Skin epidermis (tissue), 12 donors: ENCODE measurements at regions not wholly inside any gene's neighbourhood (a gene's known extent, or its start where the extent isn't known, plus 50 kb on each side); places are given as distances from the start of the nearest gene placed in this dataset.
"Not testable (repeated sequence)": the region's sequence is repeated elsewhere in the genome, so short reads cannot be mapped to it uniquely, and the experiment has no call there.

Experiments used
- H3K27ac ChIP-seq, 21 experiments: fragments of 200-600 bp; sonication (generic) in 11 of 21; one replicate each; pipeline ENCODE4 v1.5.0; 2020; ENCODE audit warnings: mild to moderate bottlenecking in 3 of 21, inconsistent platforms in 2 of 21, moderate library complexity in 2 of 21
- H3K4me3 ChIP-seq, 7 experiments: fragments of 200-600 bp; sonication (generic) in 2 of 7; one replicate each; pipeline ENCODE4 v1.5.0; 2020; ENCODE audit warnings: inconsistent platforms in 2 of 7, mild to moderate bottlenecking in 2 of 7, moderate library complexity in 1 of 7

DNA sequence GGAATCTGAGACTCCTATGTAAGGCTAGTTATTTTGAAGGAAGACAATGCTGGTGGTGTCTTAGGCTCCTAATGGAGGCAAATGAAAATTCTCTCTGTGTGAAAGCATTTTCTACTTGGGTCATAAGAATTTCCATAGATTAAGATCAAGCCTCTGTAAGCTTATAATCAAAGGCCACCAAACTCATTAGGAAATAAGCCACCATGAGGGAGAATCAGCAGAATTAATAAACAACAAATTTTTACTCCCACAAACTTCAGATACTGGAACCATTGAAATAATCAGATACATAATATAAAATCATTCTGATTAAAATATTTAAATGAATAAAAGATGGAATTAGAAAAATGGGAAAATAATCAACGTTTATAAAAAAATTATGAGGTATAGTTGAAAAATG lies 178.7 kb downstream of the NPIPA8 start:
- not testable (repeated sequence) for H3K4me3 ChIP-seq, H3K27ac ChIP-seq

DNA sequence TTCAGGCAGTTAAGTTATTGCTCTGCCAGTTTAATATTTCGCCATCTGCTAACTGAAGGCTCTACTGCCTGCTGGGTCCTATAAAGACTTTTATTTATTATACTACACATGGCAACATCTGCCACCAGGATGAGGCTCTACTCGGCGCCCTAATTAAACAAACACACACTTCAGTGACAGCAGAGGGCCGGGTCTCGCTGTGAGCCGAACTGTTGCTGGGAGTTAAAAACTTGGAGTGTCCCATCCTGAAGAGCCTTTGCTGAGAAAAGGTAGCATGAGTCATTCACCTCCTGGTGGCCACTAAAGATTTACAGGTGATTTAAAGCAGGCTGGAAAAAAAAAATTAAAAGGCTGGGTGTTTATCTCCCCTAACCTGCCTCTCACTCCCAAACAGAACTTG lies 183.7 kb downstream of the NPIPA8 start:
- not testable (repeated sequence) for H3K4me3 ChIP-seq, H3K27ac ChIP-seq

DNA sequence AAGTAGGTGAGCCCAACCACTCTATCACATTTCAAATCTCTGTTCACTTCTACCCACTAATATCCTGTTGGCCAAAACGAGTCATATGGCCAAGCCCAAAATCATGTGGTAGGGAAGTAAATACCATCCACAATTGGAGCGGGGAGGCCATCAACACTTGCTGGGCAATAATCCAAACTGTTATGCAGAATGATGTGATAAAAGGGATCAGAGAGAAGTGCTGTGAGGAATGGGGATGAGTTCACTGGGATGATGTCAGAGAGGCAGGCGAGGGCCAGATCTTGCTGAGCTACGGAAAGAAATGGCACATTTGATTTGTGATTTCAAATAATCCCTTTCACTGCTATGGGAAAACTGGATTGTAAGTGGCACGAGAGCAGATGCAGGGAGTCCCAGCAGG lies 188.4 kb downstream of the NPIPA8 start:
- H3K4me3 ChIP-seq, H3K27ac ChIP-seq: not testable (repeated sequence)

DNA sequence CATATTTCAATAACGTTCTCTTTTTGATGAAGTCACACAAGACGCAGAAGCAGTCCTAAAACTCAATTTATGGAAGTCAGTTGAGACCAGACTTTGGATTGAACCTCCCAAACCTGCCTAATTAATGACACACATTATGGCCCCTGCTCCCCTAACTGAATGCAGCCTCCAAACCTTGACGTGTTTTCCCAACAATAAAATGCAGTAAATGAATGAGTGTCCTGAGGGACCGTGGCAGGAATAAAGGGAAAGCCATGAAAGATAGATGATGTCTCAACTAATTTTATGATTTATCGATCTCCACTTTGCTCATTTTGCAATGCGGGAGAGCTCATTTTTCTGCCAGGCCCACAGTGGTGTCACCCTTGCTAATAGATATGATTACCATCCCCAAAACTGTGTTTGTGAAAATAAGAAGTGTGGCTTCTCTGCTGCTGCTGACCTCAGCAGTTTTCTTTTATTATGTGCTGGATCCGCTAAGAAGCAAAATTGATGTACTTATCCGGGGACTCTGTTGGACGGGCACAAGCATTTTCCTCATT lies 189.9 kb downstream of the NPIPA8 start:
- H3K4me3 ChIP-seq, H3K27ac ChIP-seq: not testable (repeated sequence)

DNA sequence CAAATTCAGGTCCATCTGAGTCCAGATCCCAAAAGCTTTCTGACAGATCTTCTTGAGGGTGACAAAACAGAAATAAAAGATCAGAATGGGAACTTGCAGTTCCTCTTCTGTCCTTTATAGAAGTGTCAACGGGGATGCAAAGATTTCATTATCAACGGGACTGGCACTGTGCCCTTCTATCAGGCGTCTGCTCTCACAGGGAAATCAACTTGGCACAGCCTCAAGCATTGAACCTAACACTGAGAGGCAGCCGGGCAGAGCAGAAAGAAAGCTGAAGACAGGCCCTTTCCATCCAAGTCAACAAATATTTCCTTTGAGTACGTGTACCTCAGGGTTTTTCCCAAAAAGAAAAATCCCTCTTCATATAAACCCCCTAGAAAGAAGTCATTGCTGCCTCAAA lies 194.5 kb downstream of the NPIPA8 start:
- H3K4me3 ChIP-seq, H3K27ac ChIP-seq: not testable (repeated sequence)

DNA sequence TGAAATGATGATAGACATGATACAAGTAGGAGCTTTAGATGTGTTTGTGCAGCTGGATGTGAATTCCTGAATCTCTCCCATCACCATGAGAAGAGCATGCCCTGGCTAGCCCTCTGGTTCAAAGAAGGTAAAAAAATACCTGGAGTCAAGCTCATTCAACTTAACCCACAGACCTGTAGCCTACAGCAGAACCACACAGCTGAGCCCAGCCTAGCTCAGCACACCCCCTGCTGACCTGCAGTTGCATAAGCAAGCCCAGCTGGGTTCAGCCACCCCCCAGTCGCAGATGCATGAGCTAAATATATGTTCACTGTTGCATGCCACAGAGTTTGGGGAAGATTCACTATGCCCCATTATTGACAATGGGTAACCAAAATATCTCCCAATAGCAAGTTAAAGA lies 200.2 kb downstream of the NPIPA8 start:
- H3K27ac ChIP-seq, H3K4me3 ChIP-seq: not testable (repeated sequence)

DNA sequence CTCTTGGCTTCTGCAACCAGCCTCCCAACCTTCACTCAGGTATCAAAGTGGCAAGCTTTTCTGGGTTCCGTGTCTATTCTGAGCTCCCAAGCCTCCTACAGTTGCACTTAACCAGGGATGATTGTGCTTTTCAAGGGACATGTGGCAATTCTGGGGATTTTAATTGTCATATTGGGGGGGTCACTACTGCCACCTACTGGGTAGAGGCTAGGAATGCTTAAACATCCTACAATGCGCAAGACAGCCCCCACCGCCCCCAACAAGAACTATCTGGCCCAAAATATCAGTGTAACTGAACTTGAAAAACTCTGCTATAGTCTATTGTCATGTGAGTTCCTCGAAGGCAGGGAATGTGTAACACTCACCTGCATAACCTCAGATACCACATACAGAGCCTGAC lies 201.5 kb downstream of the NPIPA8 start:
- not testable (repeated sequence) for H3K4me3 ChIP-seq, H3K27ac ChIP-seq

DNA sequence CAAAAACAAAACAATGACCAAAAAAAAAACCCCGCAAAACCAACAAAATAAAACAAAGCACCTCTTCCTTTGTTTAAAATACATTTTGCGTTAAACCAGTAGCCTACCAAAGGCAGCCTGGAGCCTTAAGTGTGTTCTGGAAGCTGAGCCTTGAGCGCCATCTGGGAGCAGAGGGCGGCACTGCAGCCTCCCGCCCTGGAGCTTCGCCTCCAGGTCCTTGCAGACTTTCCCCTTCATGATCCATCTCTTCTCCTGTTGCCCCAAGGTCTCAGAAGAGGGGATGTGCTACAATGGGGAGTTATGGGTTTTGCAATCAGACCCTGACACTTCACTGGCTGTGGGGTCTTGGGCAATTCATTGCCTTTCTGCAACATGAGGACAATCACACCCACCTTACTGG lies 204.9 kb downstream of the NPIPA8 start:
- not testable (repeated sequence) for H3K27ac ChIP-seq, H3K4me3 ChIP-seq

DNA sequence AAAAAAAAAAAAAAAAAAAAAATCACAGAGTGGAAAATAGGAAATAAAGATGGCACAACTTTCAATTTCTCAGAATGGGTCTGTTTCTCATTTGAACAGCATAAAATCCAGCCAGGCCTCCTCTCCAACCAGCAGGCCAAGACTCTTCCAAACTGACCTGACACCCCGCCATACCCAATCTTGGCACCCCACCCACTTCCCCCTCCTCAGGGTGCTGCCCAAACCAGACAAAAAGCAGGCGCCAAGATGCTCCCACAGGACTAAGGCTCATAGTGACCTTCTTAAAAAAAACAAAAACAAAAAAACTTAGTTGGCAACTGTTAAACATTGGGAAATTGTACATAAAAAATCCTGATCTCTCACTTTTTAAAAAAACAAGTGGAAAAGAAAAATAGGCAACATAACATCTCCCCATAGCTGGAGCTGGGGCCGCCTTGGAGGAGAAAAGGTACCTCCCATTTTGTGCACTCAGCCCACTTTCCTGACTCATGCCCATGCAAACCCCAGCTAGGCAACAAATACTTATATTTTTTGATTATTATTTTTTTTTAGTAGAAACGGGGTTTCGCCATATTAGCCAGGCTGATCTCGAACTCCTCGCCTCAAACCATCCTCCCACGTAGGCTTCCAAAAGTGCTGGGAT lies 205.9 kb downstream of the NPIPA8 start:
- not testable (repeated sequence) for H3K27ac ChIP-seq, H3K4me3 ChIP-seq

DNA sequence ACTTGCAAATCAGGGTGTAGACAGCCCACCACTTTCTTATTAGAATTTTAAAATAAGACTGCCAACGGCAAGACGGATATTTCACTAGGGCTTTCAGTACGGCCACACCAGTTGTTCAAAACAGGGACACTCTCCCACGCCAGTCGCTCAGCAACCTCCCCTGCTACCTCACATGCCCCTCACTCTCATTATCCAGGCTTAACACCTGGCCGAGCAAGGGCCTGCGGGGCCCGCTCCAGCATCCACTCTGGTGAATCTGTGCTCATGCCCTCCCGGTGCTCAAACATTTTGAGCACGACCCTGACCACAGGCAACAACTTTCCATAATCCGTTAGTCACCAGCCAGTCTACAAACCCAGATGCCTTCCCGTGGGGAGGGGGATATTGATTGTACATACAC lies 209.5 kb downstream of the NPIPA8 start:
- H3K27ac ChIP-seq, H3K4me3 ChIP-seq: not testable (repeated sequence)

DNA sequence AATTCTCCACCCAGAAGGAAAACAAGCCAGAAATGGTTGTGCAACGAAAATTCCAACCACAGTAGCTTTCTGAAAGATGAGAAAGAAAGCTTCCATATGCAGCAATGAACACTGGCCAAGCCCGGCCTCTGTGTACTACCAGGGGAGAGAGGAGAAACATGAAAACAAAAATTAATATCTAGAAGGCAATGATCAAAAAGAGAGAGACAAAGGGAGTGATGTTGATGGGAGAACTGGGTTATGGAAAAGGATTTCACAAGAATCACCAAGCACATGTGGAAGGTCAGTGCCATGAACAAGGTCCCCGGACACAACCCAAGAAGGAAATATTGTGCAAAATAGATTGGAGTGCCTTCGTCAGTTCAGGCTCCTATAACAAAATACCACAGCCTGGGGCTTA lies 217.4 kb downstream of the NPIPA8 start:
- not testable (repeated sequence) for H3K4me3 ChIP-seq, H3K27ac ChIP-seq

DNA sequence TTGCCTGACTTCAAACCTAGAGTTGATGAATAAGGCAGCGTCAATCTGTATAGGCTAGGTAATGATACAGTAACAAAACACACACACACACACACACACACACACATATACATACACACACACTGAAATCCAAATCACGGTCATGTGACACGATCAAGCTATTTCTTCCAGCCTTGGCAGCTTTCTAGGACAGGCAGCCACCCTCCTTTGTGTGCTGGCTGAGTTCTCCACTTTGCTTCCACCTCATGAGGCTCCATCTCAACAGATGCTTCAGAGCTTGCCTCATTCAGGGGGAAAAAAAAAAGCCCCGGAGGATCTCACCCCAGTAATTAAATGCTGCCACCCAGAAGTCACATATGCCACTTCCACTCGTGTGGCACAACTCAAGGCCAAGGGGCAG lies 217.9 kb downstream of the NPIPA8 start:
- H3K4me3 ChIP-seq, H3K27ac ChIP-seq: not testable (repeated sequence)

DNA sequence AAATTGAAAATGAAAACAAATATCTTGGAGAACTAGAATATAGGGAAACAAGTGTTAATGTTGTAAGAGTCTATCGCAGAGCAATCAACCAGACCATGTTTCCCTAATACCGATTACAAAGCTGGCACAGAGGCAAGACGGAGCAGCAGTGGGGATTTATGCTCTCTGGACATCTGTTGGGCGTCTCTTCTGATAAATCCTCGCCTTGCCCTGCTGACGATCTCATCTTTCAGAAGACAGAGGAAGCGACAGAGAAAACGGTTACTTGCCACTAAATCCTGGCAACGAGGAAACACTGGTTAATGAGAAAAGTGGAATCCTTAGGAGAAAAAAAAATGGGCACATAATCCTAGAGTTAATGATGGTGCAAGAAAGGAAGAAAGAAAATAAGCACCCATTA lies 218.5 kb downstream of the NPIPA8 start:
- not testable (repeated sequence) for H3K4me3 ChIP-seq

DNA sequence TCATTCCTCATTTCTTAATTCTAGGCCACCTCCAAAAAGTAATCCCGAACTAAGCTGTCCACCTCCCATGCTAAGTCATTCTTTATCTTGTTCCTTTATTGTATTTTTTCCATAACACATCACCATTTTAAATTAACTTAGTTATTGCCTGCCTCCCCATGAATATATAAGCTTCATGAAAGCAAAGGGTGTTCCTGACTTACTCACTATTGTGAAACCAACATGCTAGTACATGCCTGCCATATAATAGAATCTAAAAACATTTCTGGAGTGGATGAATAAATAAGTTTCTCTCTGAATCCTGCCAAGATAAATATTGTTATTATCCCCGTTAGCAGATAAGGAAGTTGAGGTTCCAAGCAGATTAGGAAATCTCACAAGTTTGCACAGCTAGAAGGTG lies 232.1 kb downstream of the NPIPA8 start:
- H3K27ac ChIP-seq, H3K4me3 ChIP-seq: not testable (repeated sequence)

More for the DNA sequence above, 218.5 kb downstream of the NPIPA8 start:
- H3K27ac ChIP-seq: not testable (repeated sequence)

DNA sequence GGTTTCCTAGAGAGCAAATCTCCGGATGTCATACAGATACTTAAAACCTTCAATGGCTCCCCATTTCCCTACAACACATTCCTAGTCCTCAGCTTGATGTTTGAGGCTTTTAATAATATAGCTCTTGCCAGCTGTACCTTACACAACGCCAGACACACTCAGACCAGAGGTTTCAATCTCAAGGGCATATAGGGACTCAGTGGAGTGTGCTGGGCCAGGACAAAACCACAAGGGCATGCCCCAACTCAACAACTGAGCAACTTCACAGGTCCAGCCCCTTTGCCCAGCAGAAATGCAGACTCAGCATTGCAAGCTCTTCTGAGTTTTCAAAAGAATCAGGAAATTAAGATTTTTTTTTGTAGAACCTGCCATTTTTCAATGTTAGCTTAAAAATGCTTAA lies 235.5 kb downstream of the NPIPA8 start:
- not testable (repeated sequence) for H3K4me3 ChIP-seq, H3K27ac ChIP-seq

DNA sequence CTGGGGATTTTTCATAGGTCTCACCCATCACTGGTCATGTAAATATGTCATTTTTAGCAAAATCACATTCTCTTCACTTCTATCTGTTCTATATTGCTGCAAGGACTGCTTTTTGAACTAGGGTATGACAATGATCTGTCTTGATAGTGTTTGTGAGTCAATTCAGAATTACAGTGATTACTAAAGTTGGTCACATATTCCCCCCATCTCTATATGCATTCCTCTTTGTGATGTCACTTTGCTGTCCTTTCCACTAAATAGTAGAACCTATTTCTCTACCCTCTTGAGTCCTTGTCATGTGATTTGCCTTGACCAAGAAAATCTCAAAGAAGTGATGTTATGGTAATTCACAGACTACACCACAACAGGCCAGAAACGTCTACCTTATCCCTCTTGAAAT lies 243.9 kb downstream of the NPIPA8 start:
- H3K27ac ChIP-seq, H3K4me3 ChIP-seq: not testable (repeated sequence)

DNA sequence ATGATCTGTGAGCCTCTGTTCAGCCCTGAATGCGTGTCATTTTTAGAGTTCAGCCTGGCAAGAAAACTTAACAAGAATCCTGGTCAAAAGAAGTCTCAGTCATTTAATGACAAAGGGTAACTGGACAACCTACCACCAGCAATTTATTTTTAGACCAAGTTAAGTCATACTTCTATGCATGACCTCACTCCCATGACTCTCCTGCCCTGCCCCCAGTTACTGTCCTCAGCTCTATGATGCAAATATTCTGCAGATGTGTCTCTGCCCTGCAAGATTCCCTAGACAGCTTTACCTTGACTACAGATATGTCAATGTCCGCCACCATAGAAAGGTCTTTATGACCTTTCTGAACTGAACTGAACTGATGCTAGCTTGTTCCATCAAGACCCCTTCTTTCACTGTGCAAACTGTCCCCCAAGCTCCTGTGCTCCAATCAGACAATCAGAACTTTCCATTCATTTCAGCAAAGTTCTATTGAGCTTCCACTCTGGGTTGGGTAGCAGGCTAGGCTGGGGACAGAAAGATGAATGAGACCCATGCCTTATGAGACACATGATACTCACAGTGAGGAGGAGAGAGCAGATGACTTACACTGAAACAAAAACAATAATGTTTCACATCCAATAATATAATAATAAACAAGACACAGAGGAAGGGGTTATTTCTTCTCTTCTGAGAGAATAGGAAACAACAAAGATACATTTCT lies 255.7 kb downstream of the NPIPA8 start:
- H3K27ac ChIP-seq, H3K4me3 ChIP-seq: not testable (repeated sequence)

DNA sequence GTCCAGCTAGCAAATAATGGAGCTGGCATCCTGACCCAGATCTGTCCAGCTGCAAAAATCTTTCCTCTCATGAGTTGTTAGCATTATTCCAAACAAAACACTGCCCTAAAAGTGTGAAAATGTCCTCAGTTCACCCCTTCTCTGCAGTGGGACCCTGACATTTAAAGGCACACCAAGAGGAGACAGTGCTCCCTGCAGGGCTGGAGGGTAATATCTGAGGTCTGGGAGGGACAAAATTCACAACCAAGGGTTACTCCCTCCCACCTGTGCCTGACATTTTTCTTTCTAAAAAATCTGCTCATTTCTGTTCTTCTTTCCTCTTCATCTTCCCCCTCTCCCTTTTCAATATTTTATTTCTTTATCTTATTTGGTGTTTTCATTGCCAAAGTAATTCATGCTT lies 258.6 kb downstream of the NPIPA8 start:
- not testable (repeated sequence) for H3K4me3 ChIP-seq, H3K27ac ChIP-seq

DNA sequence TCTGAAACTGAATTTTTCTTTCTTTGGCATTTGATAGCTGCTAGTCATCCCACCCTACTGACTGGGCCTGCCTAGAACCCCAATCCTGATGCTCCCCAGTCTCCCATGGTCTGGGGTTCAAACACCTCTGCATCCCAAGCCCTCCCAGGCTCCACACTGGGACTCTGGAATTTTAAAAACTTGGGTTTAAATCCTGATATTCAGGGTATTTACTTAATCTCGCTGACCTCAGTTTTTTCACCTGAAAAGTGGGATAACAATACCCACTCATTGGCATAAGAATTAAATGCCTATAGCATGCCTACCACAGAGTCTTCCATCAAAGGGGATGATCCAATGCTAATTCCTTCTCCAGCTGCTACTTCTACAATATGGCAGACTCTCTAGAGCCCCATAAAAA lies 264.4 kb downstream of the NPIPA8 start:
- Histone ChIP-seq H3K4me3 (no peak overlapping the region), H3K27ac (no peak overlapping the region)

DNA sequence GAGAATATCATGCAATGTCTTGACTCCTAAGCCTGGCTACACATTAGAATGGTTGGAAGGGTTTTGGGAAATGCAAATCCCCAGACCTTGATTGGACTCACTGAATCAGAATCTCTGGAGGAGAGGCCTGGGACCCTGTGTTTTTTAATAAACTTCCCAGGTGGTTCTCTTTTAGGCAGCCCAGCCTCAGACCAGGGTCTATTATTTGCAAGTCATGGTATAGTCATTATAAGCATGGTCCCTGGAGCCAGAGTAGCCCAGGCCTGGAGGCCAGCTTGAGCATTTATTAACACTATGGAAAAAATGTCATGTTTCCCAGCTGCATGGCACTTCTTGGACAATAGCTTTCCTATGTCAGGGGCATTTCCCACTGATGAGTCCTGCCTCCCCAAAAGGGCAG lies 266.9 kb downstream of the NPIPA8 start:
- no peak overlapping the region for H3K27ac ChIP-seq

DNA sequence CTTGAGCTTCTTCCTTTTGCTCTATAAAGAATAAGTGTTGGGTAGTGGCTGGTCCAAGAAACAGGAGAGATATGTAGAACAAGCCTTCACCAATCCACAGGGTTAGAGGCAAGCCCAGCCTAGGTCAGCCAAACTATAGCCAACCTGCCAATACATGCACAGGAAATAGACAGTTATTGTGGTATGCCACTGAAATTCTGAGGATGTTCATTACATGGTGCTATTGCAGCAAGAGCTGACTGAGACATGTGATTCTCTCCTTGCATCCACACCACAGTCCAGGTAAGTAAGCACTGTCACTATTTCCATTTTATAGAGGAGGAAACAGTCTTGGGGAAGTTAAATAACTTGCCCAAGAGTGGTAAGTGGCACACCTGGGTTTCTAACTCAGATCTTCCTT lies 268.1 kb downstream of the NPIPA8 start:
- H3K27ac ChIP-seq: no peak overlapping the region
- no peak overlapping the region for H3K4me3 ChIP-seq

More for the DNA sequence above, 266.9 kb downstream of the NPIPA8 start:
- no peak overlapping the region for H3K4me3 ChIP-seq

DNA sequence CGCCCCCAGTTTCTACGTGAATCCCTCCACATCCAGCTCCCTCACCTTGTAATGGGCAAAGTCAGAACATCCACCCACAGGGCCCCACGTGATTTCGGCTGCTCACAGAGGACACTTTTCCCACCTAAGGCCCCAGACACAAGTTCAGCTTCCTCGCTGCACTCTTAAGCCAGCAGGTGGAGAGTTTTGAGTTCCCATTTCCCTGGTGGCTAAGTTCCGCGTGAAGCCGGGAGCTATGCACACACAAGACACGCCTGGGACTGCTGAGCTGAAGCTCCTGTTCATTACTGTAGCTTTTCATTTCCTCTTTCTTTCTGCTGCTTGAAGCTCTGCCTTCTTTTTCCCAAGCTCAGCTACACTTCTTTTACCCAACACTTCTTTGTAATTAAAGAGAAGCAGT lies 273.8 kb downstream of the NPIPA8 start:
- H3K4me3 ChIP-seq: no peak overlapping the region
- H3K27ac ChIP-seq: no peak overlapping the region
